Stimulated activated CD8-positive, alpha-beta memory T cell treated with anti-CD3 and anti-CD28 coated beads, Interleukin-15, amount 100 ng/mL, for 4 hours (primary cell): ENCODE measurements at regions not wholly inside any gene's neighbourhood (a gene's known extent, or its start where the extent isn't known, plus 50 kb on each side); places are given as distances from the start of the nearest gene placed in this dataset.

Source experiments
- DNase-seq, 2 donors: peaks; one replicate each; pipeline ENCODE4 v3.0.0-alpha.2; 2020; ENCODE audit warnings: low read depth in 2 of 2

- DNase-seq: no peak
Observed at GRCh38 chr13:70391678-70392077, 283.4 kb upstream of the KLHL1 start.

DNA sequence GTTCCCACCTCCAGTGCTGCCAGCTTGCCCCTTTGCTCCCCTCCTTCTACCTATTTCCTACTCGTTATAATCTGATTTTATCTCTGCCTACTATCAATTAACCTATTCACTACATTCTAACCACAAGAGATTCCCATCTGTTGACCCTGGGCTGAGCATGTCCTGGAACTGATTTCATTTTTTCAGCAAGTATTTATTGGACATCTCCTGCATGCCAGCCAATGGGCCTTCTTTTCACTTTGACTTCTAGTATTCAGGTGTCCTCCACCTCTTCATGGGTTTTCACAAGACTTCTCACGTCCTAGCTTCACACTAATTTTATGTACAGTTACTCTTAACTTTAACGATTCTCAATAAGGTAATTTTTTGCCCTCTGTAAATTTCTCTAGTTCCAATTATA lies 282.7 kb upstream of the KLHL1 start:
- DNase-seq: no peak

GRCh38 chr13:70390064-70390463 lies 281.8 kb upstream of the KLHL1 start:
- DNase-seq: no peak

GRCh38 chr13:70388935-70389334 lies 280.7 kb upstream of the KLHL1 start:
- DNase-seq: no peak

DNA sequence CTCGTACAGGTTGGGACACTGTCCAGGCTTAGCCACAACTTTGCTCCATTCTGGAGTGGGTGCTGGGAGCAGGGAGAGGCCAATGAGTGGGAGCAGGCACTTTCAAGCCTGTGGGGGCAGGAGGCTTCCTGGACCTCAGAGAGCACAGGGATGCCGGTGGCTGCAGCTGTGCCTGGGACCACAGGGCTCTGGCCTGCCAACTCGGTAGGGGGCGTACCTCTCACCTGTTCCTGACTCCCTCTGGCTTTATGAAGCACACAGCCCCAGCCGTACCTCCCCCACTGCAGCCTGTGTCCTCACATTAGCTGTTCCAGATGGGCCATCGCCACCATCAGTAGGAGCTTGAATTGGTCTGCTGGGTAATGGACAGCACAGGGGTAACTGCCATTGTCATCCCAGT lies 278.7 kb upstream of the KLHL1 start:
- no peak for DNase-seq

GRCh38 chr13:70385852-70386251 lies 277.6 kb upstream of the KLHL1 start:
- no peak for DNase-seq

DNA sequence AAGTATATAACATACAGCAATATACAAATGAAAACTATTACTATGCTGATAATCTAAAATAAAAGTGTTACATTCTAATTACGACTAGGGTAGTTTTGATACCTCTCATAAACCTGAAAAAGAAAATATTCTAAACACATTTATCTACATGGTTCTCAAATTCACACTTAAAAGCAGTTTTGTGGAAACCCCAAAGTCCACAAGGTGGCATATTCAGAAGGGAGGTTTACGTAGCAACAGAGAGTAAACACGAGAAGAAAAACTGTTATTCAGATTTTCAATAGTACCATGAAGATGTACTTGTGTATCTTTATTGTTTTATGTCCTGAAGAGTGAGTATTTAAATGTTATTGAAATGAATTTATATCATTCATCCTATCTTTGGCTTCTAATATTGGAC lies 275.9 kb upstream of the KLHL1 start:
- no peak for DNase-seq

DNA sequence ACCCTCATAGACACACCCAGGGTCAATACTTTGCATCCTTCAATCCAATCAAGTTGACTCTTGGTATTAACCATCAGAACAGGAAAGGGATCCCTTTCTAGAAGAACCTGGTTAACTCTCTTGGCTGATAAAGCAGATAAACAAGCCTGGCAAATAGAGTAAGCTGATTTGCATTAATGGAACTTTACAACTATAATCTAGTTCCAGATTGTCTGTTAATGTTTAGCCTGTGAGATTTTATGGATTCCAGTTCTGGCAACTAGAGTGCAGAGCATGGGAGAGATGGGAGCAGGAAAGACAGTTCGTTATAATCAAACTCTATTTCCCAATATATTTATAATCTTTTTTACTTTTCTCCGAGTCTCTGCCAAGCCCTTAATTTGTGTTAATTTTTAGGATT lies 272.6 kb upstream of the KLHL1 start:
- DNase-seq: no peak

DNA sequence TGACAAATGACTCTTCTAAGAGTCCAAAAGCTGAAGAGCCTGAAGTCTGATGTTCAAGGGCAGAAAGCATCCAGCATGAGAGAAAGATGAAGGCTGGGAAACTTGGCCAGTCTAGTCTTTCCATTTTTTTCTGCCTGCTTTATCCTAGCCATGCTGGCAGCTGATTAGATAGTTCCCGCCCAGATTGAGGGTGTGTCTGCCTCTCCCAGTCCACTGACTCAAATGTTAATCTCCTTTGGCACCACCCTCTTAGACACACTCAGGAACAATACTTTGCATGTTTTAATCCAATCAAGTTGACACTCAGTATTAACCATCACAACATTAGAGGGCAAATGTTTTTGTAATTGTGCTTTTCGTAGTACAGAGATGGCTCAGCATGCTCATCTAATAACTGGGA lies 267.5 kb upstream of the KLHL1 start:
- no peak for DNase-seq

GRCh38 chr13:70370924-70371323 lies 262.7 kb upstream of the KLHL1 start:
- no peak for DNase-seq

GRCh38 chr13:70366720-70367119 lies 258.5 kb upstream of the KLHL1 start:
- no peak for DNase-seq

GRCh38 chr13:70363991-70364390 lies 255.7 kb upstream of the KLHL1 start:
- DNase-seq: no peak

GRCh38 chr13:70362820-70363570 lies 254.7 kb upstream of the KLHL1 start:
- DNase-seq: no peak

DNA sequence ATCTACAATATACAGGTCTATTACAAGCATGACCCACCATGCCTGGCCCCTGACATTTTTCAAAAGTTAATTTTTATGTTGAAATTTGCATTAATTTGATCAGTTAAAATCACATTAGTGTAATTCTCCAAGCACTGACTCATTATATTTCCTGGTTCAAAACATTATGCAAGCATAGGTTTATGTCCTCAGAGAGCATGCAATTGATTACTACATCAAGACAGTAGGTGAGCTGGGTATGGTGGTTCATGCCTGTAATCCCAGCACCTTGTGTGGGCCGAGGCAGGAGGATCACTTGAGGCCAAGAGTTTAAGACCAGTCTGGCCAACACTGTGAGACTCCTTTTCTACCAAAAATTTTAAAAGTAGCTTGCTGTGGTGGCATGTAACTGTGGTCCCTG lies 248.8 kb upstream of the KLHL1 start:
- DNase-seq: no peak

DNA sequence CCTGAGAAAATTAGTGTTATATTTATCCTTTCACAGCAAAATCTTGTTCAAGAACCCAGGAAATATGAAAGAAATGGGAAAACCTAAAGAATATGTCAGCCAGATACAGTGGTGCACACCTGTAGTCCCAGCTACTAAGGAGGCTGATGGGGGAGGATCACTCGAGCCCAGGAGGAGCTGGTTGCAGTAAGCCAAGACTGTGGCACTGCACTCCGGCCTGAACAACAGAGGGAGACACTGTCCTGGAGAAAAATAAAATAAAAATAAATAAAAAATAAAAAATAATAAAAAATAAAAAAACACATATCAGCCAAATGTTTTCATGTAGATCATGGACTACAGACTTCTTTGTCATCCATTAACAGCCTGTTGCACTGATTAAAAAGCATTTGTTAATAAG lies 244.8 kb upstream of the KLHL1 start:
- DNase-seq: no peak

DNA sequence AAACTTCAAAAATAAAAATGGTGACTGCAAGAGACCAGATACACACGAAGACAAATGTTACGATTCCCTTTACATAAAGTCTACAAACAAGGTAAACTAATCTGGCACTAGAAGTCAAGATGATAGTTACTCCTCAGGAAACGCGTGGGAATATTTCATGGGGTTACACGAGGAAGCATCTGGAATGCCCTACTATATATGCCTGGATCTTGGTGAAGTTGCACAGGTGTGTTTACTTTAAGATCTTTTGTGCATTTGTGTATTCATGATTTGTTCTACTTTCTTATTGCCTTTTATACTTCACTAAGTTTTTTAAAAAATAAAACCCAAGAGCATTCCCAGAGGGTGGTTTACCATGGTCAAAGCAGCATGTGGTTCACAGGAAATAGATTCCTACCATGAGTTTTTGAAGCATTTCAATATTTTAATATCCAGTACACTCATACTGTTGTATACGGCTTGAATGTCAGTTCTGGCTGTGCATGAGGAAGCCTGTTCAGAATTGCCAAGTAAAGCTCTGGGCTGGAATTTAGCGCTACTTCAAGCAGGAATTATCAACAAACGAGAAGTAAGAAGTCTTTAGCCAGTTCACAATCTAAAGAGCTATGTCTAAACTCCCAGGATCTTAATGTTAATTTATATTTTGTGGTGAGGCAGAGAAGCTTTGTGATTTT lies 239.8 kb upstream of the KLHL1 start:
- DNase-seq: no peak

GRCh38 chr13:70339738-70340137 lies 231.5 kb upstream of the KLHL1 start:
- no peak for DNase-seq

GRCh38 chr13:70338609-70339008 lies 230.4 kb upstream of the KLHL1 start:
- DNase-seq: no peak

DNA sequence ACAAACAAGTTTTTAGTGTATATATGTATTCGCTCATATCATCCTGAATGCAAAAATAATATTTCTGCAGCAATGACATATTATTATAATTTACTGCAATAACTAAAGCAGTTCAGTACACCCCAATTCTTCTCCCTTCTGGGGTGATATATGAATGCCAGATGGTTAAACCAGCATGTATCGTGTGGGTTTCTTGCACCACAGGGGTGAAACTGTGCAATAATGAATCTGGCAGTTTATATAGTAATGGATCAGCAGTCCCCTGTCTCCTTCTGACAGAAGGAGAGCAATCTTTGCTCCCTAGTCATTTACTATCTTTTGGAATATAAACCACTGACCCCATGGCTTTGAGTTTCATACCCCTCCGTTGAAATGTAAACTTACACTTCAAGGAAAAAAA lies 228.6 kb upstream of the KLHL1 start:
- DNase-seq: no peak

DNA sequence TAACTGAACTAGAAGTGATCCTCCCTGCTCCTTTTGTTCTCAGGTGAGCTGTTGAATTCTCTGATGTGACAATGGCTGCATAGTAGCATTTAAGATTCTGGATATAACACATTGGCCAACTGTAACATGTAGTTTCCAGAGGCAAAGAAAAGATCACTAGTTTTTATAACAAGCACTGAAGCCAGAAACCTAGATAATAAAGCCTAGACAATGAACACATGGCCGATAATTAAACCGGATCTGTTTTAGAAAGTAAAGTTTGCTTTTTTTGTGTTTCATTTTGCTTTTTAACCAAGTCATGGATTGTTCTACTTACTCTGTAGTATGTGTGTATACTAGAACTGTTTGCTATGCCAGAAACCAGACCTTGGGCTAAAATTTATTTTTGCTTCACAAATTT lies 225.5 kb upstream of the KLHL1 start:
- no peak for DNase-seq

DNA sequence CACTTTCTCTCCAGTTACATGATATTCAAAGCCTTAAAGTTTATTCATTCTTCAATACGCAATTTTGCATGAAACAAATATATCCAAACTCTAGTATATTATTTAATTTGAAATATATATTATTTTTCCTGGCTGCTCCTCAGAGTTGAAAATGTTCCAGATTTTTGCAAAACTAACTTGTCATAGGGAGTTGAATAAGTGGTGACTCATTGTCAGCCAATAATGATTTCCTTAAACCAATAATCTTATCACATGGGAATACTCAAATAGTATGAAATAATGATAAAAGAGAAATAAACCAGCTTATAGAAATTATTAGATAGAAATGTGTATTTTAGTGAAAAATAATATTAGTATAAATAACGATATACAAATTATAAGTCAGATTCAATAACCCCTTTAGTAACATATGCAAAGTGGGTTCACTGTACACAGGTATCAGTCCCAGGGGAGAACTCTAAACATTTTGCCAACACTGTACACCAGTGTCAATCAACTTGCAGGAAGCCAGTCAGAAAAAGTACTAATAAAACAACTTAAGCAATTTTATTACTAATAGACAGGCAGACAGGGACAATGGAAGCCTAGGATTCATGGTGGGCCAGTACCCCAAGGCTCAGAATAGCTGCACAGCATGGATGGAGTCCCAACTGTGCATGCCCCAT lies 222.6 kb upstream of the KLHL1 start:
- DNase-seq: no peak

- no peak for DNase-seq
Observed at GRCh38 chr13:70324519-70324918, 216.3 kb upstream of the KLHL1 start.

GRCh38 chr13:70311191-70311590 lies 202.9 kb upstream of the KLHL1 start:
- no peak for DNase-seq
